Fibroblast of skin of scalp (primary cell): ENCODE measurements at regions not wholly inside any gene's neighbourhood (a gene's known extent, or its start where the extent isn't known, plus 50 kb on each side); places are given as distances from the start of the nearest gene placed in this dataset.
"Not testable (repeated sequence)": the region's sequence is repeated elsewhere in the genome, so short reads cannot be mapped to it uniquely, and the experiment has no call there.

ENCODE experiments used
- DNase-seq: peaks from one replicate; pipeline ENCODE4 v3.0.0-alpha.2; 2013

GRCh38 chr5:102554082-102554481 lies 55.3 kb upstream of the SLCO6A1 start:
- no peak for DNase-seq

- DNase-seq: no peak
These were observed 55.9 kb upstream of the SLCO6A1 start for GRCh38 chr5:102554728-102555127.

GRCh38 chr5:102561894-102562760 lies 63.3 kb upstream of the SLCO6A1 start:
- DNase-seq: peak; percentile 10

- no peak for DNase-seq
These were observed 71.9 kb upstream of the SLCO6A1 start for GRCh38 chr5:102570747-102571146.

- DNase-seq: no peak
These were observed 79.6 kb upstream of the SLCO6A1 start for GRCh38 chr5:102578362-102578761.

GRCh38 chr5:102579379-102579778 lies 80.6 kb upstream of the SLCO6A1 start:
- DNase-seq: no peak

GRCh38 chr5:102581011-102581410 lies 82.2 kb upstream of the SLCO6A1 start:
- no peak for DNase-seq

GRCh38 chr5:102582696-102583095 lies 83.9 kb upstream of the SLCO6A1 start:
- DNase-seq: peak; percentile 67

GRCh38 chr5:102583276-102584124 lies 84.7 kb upstream of the SLCO6A1 start:
- DNase-seq: peak; percentile 8

- DNase-seq: no peak
These were observed 90.9 kb upstream of the SLCO6A1 start for GRCh38 chr5:102589661-102590060.

GRCh38 chr5:102590467-102590866 lies 91.7 kb upstream of the SLCO6A1 start:
- no peak for DNase-seq

- DNase-seq: no peak
These were observed 92.8 kb upstream of the SLCO6A1 start for GRCh38 chr5:102591650-102592049.

GRCh38 chr5:102592586-102592985 lies 93.8 kb upstream of the SLCO6A1 start:
- not testable (repeated sequence) for DNase-seq

GRCh38 chr5:102594192-102594591 lies 95.4 kb upstream of the SLCO6A1 start:
- no peak for DNase-seq

- no peak for DNase-seq
These were observed 96.5 kb upstream of the SLCO6A1 start for GRCh38 chr5:102595332-102595731.

GRCh38 chr5:102596113-102596512 lies 97.3 kb upstream of the SLCO6A1 start:
- DNase-seq: no peak

GRCh38 chr5:102596951-102597350 lies 98.2 kb upstream of the SLCO6A1 start:
- no peak for DNase-seq

GRCh38 chr5:102599289-102599688 lies 100.5 kb upstream of the SLCO6A1 start:
- no peak for DNase-seq

- peak; percentile 14 for DNase-seq
These were observed 102.2 kb upstream of the SLCO6A1 start for GRCh38 chr5:102600964-102601363.

- DNase-seq: no peak
These were observed 104.9 kb upstream of the SLCO6A1 start for GRCh38 chr5:102603670-102604069.

- no peak for DNase-seq
These were observed 109.6 kb upstream of the SLCO6A1 start for GRCh38 chr5:102608414-102608813.

- no peak for DNase-seq
These were observed 112.5 kb upstream of the SLCO6A1 start for GRCh38 chr5:102611312-102611711.

- no peak for DNase-seq
These were observed 114.9 kb upstream of the SLCO6A1 start for GRCh38 chr5:102613661-102614060.
